H9 (cell line): ENCODE measurements at regions not wholly inside any gene's neighbourhood (a gene's known extent, or its start where the extent isn't known, plus 50 kb on each side); places are given as distances from the start of the nearest gene placed in this dataset.

Source experiments
- DNase-seq: peaks from one replicate; pipeline ENCODE4 v3.0.0-alpha.2; 2017
- H2AFZ ChIP-seq: one replicate; pipeline ENCODE4 v1.6.1; 2013; ENCODE audit warnings: mild to moderate bottlenecking, low read length, control low read depth, moderate library complexity
- H2AK5ac ChIP-seq: 2 replicates; pipeline ENCODE4 v1.6.1; 2013; ENCODE audit warnings: low read length, control low read depth, mixed read lengths; ENCODE audit not compliant: insufficient read length
- H2BK120ac ChIP-seq: one replicate; pipeline ENCODE4 v1.6.1; 2013; ENCODE audit warnings: low read depth, mild to moderate bottlenecking, low read length, control low read depth, inconsistent platforms; ENCODE audit not compliant: poor library complexity, severe bottlenecking
- H2BK12ac ChIP-seq: 2 replicates; pipeline ENCODE4 v1.6.1; 2013; ENCODE audit warnings: low read length, control low read depth, mixed read lengths, low read depth; ENCODE audit not compliant: insufficient read length
- H2BK15ac ChIP-seq: 2 replicates; pipeline ENCODE4 v1.6.1; 2013; ENCODE audit warnings: low read depth, low read length, control low read depth
- H2BK20ac ChIP-seq: one replicate; pipeline ENCODE4 v1.6.1; 2013; ENCODE audit warnings: low read depth, mild to moderate bottlenecking, low read length, control low read depth, inconsistent platforms; ENCODE audit not compliant: poor library complexity, severe bottlenecking
- H2BK5ac ChIP-seq: 2 replicates; pipeline ENCODE4 v1.6.1; 2013; ENCODE audit warnings: low read length, control low read depth, mixed read lengths; ENCODE audit not compliant: insufficient read length
- H3K14ac ChIP-seq: 2 replicates; pipeline ENCODE4 v1.6.1; 2013; ENCODE audit warnings: low read length, control low read depth; ENCODE audit not compliant: insufficient read depth
- H3K18ac ChIP-seq: 2 replicates; pipeline ENCODE4 v1.6.1; 2013; ENCODE audit warnings: low read depth, mild to moderate bottlenecking, mixed read lengths, low read length, control low read depth; ENCODE audit not compliant: insufficient read length
- H3K23ac ChIP-seq: 2 replicates; pipeline ENCODE4 v1.6.1; 2013; ENCODE audit warnings: low read length, control low read depth, mixed read lengths, low read depth; ENCODE audit not compliant: insufficient read length
- H3K23me2 ChIP-seq: 2 replicates; pipeline ENCODE4 v1.6.1; 2013; ENCODE audit warnings: low read depth, mild to moderate bottlenecking, mixed read lengths, low read length, control low read depth; ENCODE audit not compliant: insufficient read length, poor library complexity, severe bottlenecking
- H3K27ac ChIP-seq: 2 replicates; pipeline ENCODE4 v1.5.1; 2013; ENCODE audit warnings: low read length, control low read depth, mixed read lengths, low read depth; ENCODE audit not compliant: insufficient read length
- H3K27me3 ChIP-seq: 2 replicates; pipeline ENCODE4 v1.6.1; 2013; ENCODE audit warnings: low read length, control low read depth, inconsistent platforms; ENCODE audit not compliant: insufficient read depth
- H3K4ac ChIP-seq: 2 replicates; pipeline ENCODE4 v1.6.1; 2013; ENCODE audit warnings: low read depth, mild to moderate bottlenecking, control low read depth, inconsistent platforms, low read length, moderate library complexity
- H3K4me1 ChIP-seq: 2 replicates; pipeline ENCODE4 v1.6.1; 2013; ENCODE audit warnings: low read length, control low read depth, inconsistent platforms; ENCODE audit not compliant: insufficient read depth
- H3K4me2 ChIP-seq: 2 replicates; pipeline ENCODE4 v1.6.1; 2013; ENCODE audit warnings: low read length, control low read depth, mixed read lengths; ENCODE audit not compliant: insufficient read length, insufficient read depth
- H3K56ac ChIP-seq: 2 replicates; pipeline ENCODE4 v1.6.1; 2013; ENCODE audit warnings: low read depth, mild to moderate bottlenecking, mixed read lengths, low read length, control low read depth; ENCODE audit not compliant: insufficient read length
- H3K79me1 ChIP-seq: 2 replicates; pipeline ENCODE4 v1.6.1; 2013; ENCODE audit warnings: low read depth, mild to moderate bottlenecking, moderate library complexity, low read length, control low read depth, inconsistent platforms; ENCODE audit not compliant: insufficient read depth, poor library complexity, severe bottlenecking
- H3K79me2 ChIP-seq: 2 replicates; pipeline ENCODE4 v1.6.1; 2013; ENCODE audit warnings: low read length, control low read depth, inconsistent platforms; ENCODE audit not compliant: insufficient read depth
- H3K9ac ChIP-seq: 2 replicates; pipeline ENCODE4 v1.6.1; 2013; ENCODE audit warnings: low read length, control low read depth, mixed read lengths; ENCODE audit not compliant: insufficient read length; ENCODE audit errors: extremely low read depth
- H3K9me3 ChIP-seq: one replicate; pipeline ENCODE4 v1.6.1; 2013; ENCODE audit warnings: low read depth, low read length, inconsistent platforms; ENCODE audit not compliant: control insufficient read depth
- H3T11ph ChIP-seq: one replicate; pipeline ENCODE4 v1.6.1; 2013; ENCODE audit warnings: mild to moderate bottlenecking, low read length, control low read depth, inconsistent platforms
- H4K20me1 ChIP-seq: one replicate; pipeline ENCODE4 v1.6.1; 2013; ENCODE audit not compliant: control insufficient read depth, insufficient read length, insufficient read depth
- H4K5ac ChIP-seq: 2 replicates; pipeline ENCODE4 v1.6.1; 2013; ENCODE audit warnings: low read depth, mild to moderate bottlenecking, mixed read lengths, low read length, control low read depth; ENCODE audit not compliant: insufficient read length
- H4K8ac ChIP-seq: replicated peaks from 2 replicates; pipeline ENCODE4 v1.6.1; 2013; ENCODE audit warnings: low read length, control low read depth, mixed read lengths, low read depth; ENCODE audit not compliant: insufficient read length
- H4K91ac ChIP-seq: 2 replicates; pipeline ENCODE4 v1.6.1; 2013; ENCODE audit warnings: low read depth, mild to moderate bottlenecking, moderate library complexity, mixed read lengths, low read length, control low read depth; ENCODE audit not compliant: insufficient read length
- H3K27ac Mint-ChIP-seq, 3 experiments: 2 replicates in 2 of 3; 3 replicates in 1 of 3; pipeline ENCODE4 v1.8.0; 2020 to 2021; ENCODE audit warnings: mixed read lengths in 3 of 3, mild to moderate bottlenecking in 1 of 3, moderate library complexity in 1 of 3
- H3K27me3 Mint-ChIP-seq: 2 replicates; pipeline ENCODE4 v1.8.0; 2021; ENCODE audit warnings: low read depth, mild to moderate bottlenecking, moderate library complexity, mixed read lengths
- H3K36me3 Mint-ChIP-seq, 3 experiments: 2 replicates in 2 of 3; 3 replicates in 1 of 3; pipeline ENCODE4 v1.8.0; 2020 to 2021; ENCODE audit warnings: low read depth in 3 of 3, mixed read lengths in 3 of 3; ENCODE audit not compliant: insufficient read depth in 1 of 3
- H3K4me1 Mint-ChIP-seq, 2 experiments: 2 replicates each; pipeline ENCODE4 v1.8.0; 2020; ENCODE audit warnings: mixed read lengths in 2 of 2
- H3K4me3 Mint-ChIP-seq, 2 experiments: 2 replicates in 1 of 2; 3 replicates in 1 of 2; pipeline ENCODE4 v1.8.0; 2020 to 2021; ENCODE audit warnings: mild to moderate bottlenecking in 2 of 2, mixed read lengths in 2 of 2, moderate library complexity in 1 of 2
- H3K9me3 Mint-ChIP-seq, 2 experiments: 2 replicates in 1 of 2; 3 replicates in 1 of 2; pipeline ENCODE4 v1.8.0; 2020; ENCODE audit warnings: mild to moderate bottlenecking in 2 of 2, mixed read lengths in 2 of 2, moderate library complexity in 1 of 2
- WGBS: extraction: QIAGEN DNeasy Blood & Tissue Kit; methylation state at CpG from one replicate; pipeline ENCODE4 v1.1.7; 2013; ENCODE audit warnings: missing lambda C conversion rate, low lambda C conversion rate, mixed read lengths; ENCODE audit not compliant: insufficient read length; ENCODE audit errors: extremely low coverage; 5-methylcytosine and 5-hydroxymethylcytosine counted together
- TF ChIP-seq, protein P1 (sequence below): fragments of 200-600 bp; sonication (generic); conservative IDR thresholded peaks from 3 replicates; pipeline ENCODE4 v1.8.0; 2021; ENCODE audit warnings: antibody characterized with exemption, mild to moderate bottlenecking

DNA sequence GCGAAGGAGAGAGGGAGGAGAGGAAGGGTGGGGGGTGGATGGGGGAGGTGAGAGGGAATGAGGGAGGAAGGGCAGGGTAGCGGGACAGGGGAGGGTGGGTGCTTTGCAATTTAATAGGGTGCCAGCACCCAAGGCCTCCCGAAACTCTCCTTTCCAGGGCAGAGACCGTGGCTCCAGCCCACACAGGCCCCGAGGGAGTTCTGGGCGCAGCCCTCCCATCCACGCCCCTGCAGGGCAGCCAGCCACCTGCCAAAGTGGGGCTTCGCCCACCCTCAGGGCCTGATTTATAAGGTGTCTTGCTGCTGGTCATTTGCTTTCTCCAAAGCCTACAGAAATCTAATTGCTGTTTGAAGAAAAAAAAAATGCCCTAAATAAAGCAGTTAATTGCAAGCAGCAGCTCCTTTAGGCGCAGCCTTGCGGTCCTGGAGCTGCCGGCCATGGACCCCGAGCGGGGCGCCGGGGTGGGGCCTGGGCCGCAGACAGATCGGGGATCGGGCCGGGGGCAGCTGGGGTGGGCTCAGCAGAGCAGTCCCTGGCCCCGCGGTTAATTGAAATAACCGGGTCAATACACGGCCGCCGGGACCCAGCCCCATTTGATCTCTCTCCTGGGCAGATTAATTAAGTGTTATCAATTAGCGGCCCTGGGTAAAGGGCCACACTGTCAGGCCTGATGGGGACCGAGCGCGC, 106.0 kb upstream of the NKX1-1 start:
- Histone ChIP-seq H4K5ac (no peak overlapping the region), H2AK5ac (no peak overlapping the region), H3K79me1 (no peaks in the 10 kb centered on the region), H3T11ph (no peak overlapping the region), H2BK5ac (no peak overlapping the region), H3K23me2 (no peaks in the 10 kb centered on the region), H3K18ac (no peak overlapping the region), H2BK120ac (no peak overlapping the region), H3K14ac (no peak overlapping the region), H3K4ac (no peak overlapping the region), H3K9ac (no peak overlapping the region), H2AFZ (no peak overlapping the region), H3K9me3 (no peaks in the 10 kb centered on the region), H2BK20ac (no peak overlapping the region), H3K56ac (no peak overlapping the region), H4K20me1 (no peaks in the 10 kb centered on the region), H3K4me2 (no peak overlapping the region), H4K91ac (no peak overlapping the region), H3K23ac (no peak overlapping the region), H2BK12ac (no peak overlapping the region), H2BK15ac (no peak overlapping the region), H3K27me3 (no peaks in the 10 kb centered on the region), H3K79me2 (no peaks in the 10 kb centered on the region), H3K27ac (no peak overlapping the region), H4K8ac (no peak overlapping the region), H3K4me1 (no peaks in the 10 kb centered on the region)
- peaks cover 0 to 8% of the 10 kb centered on the region in 2 experiments; a peak in 1 of 4 replicates for H3K4me1 Mint-ChIP-seq
- no peak overlapping the region for H3K27ac Mint-ChIP-seq
- H3K36me3 Mint-ChIP-seq, result no peaks in the 10 kb centered on the region; a peak in 1 of 7 replicates
- no peak for DNase-seq
- no CpG with 5 or more reads among the region's 29 CpGs for WGBS
- H3K9me3 Mint-ChIP-seq, result peaks cover 0 to 4% of the 10 kb centered on the region in 2 experiments; a peak in 1 of 5 replicates
- H3K4me3 Mint-ChIP-seq, result peak overlapping the region in 1 of 2 experiments; percentile 36; a peak in 1 of 5 replicates
- peaks cover 23% of the 10 kb centered on the region for H3K27me3 Mint-ChIP-seq
- TF ChIP-seq, protein P1, sequence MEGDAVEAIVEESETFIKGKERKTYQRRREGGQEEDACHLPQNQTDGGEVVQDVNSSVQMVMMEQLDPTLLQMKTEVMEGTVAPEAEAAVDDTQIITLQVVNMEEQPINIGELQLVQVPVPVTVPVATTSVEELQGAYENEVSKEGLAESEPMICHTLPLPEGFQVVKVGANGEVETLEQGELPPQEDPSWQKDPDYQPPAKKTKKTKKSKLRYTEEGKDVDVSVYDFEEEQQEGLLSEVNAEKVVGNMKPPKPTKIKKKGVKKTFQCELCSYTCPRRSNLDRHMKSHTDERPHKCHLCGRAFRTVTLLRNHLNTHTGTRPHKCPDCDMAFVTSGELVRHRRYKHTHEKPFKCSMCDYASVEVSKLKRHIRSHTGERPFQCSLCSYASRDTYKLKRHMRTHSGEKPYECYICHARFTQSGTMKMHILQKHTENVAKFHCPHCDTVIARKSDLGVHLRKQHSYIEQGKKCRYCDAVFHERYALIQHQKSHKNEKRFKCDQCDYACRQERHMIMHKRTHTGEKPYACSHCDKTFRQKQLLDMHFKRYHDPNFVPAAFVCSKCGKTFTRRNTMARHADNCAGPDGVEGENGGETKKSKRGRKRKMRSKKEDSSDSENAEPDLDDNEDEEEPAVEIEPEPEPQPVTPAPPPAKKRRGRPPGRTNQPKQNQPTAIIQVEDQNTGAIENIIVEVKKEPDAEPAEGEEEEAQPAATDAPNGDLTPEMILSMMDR, result no peak
